GM12873 (cell line): ENCODE measurements at regions not wholly inside any gene's neighbourhood (a gene's known extent, or its start where the extent isn't known, plus 50 kb on each side); places are given as distances from the start of the nearest gene placed in this dataset.

ENCODE experiments used
- TF ChIP-seq, protein P1 (sequence below): IDR thresholded peaks from 2 replicates; pipeline ENCODE4 v1.5.1; 2012; ENCODE audit warnings: low read depth, mild to moderate bottlenecking, moderate library complexity, low read length, control low read depth; ENCODE audit not compliant: insufficient read depth; ENCODE audit errors: missing control alignments

DNA sequence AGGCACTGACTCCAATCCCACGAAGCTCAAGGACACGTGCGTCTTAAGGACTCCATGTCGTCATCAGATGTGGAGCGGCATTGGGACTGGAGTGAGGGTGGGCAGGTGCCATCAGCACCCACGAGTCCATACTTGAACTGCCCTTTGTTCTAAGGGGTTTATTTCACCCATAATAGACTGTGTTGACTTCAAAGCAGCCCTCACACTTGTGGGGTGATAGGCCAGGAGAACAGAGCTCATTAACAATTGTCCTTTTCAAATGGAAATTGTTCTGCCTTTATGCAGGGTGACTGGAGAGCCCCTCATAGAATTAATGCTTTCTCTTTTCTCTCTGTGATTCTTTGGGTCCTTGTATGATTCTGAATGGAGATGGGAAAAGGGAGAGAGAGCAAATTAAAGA is 376.9 kb upstream of the MGMT start:
- TF ChIP-seq, protein P1, sequence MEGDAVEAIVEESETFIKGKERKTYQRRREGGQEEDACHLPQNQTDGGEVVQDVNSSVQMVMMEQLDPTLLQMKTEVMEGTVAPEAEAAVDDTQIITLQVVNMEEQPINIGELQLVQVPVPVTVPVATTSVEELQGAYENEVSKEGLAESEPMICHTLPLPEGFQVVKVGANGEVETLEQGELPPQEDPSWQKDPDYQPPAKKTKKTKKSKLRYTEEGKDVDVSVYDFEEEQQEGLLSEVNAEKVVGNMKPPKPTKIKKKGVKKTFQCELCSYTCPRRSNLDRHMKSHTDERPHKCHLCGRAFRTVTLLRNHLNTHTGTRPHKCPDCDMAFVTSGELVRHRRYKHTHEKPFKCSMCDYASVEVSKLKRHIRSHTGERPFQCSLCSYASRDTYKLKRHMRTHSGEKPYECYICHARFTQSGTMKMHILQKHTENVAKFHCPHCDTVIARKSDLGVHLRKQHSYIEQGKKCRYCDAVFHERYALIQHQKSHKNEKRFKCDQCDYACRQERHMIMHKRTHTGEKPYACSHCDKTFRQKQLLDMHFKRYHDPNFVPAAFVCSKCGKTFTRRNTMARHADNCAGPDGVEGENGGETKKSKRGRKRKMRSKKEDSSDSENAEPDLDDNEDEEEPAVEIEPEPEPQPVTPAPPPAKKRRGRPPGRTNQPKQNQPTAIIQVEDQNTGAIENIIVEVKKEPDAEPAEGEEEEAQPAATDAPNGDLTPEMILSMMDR = no peak

DNA sequence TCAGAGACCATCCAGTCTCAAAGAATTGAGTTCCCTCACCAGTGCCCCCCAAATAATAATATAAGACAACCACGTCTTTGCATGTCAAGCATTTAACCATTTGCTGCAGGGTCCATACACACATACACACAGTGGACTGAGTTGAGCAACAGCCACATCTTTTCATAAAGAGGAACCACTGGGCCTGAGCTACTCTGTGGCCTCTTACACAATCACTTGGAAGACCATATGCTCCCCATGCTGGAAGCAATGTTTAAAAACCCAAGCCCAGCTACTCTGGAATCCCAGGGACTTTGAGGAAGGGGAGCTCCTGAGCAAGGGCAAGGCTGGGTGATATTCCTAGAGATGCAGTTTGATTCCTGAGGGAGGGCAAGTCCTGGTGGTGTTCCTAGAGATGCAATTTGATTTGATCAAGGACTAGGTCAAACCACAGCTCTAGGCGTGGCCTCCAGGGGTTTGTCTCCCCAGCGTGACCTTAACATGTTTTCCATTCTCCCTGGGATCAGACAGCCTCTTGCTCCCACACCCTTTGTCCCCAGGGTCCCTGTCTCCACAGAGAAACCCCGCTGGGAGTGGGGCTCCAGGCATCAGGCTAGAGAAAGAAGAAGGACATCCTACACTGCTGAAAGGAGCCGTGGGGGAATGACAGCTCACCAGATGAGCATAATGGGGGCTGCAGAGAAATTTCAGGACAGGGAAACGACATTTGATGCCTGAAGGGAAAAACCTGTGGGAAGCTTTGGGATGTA is 376.2 kb upstream of the MGMT start:
- TF ChIP-seq, protein P1 = no peak

DNA sequence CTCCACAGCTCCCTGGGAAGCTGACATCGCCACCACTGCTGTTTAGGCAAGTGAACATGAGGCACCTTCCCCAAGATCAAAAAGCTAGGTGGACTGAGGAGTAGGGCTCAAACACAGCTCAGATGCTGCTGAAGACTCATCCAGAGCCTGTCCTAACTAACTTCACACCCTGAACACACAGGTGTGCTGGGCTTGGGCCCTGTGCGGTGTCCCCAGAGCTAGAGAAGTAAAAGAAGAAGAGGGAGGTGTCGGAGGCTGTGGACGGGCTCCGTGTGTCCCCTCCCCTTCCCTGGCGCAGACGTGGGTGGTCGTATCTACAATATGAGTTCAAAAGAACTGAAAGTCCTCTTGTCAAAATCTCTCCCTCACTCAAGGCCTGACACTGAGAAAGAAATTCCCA is 373.4 kb upstream of the MGMT start:
- TF ChIP-seq, protein P1 = no peak

DNA sequence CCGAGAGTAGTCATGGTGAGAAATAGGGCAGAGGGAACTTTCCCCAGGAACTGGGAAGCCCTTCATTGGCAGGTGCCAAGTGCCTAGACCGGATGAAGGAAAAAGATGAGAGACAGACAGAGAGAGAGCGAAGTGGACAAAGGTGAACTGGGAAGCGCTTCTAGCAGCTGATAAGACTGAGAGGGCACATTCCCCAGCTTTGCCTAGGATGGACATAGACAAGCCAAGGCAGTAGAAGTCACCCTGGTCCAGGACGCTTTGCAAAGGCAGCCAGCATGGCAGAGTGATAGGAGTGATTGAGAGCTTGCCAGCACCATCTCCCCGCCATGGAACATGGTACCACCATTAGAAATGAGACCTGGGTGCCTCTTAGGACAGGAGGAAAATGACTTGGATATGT is 372.8 kb upstream of the MGMT start:
- TF ChIP-seq, protein P1 = no peak

DNA sequence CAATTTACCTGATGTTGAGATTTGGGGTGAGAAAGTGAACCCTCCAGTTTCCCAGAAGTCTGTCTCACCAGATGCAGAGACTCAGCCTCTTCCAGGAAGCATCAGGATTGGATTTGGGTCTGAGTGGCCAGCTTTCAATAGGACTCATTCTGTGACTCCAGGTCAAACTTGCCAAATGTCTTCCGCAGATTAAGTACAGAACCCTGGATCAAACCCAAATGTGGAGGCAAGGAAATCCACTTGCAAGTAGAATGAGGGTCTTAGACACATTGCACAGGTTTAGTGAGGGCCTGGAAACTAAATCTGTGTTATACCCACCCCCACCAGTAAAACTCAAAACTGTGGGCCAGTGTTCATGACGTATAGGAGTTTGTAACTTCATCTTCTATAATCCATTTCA is 372.2 kb upstream of the MGMT start:
- TF ChIP-seq, protein P1 = no peak

DNA sequence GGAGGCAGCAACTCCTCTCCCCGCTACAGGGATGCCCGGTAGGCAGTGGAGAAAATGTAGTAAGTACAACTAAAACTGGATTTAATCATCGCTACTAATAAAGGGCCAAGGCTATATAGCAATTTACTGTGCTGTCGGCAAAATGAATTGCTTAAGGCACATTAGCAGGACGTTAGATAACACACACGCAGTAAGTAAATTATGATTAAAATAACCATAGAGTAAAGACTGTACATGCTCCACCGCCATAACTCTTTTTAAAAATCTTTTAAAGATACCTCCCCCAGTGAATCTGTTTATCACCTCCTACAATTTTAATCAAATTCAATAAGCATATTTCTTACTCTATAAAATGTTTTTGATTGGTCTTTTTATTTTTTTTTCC is 371.4 kb upstream of the MGMT start:
- TF ChIP-seq, protein P1 = no peak

DNA sequence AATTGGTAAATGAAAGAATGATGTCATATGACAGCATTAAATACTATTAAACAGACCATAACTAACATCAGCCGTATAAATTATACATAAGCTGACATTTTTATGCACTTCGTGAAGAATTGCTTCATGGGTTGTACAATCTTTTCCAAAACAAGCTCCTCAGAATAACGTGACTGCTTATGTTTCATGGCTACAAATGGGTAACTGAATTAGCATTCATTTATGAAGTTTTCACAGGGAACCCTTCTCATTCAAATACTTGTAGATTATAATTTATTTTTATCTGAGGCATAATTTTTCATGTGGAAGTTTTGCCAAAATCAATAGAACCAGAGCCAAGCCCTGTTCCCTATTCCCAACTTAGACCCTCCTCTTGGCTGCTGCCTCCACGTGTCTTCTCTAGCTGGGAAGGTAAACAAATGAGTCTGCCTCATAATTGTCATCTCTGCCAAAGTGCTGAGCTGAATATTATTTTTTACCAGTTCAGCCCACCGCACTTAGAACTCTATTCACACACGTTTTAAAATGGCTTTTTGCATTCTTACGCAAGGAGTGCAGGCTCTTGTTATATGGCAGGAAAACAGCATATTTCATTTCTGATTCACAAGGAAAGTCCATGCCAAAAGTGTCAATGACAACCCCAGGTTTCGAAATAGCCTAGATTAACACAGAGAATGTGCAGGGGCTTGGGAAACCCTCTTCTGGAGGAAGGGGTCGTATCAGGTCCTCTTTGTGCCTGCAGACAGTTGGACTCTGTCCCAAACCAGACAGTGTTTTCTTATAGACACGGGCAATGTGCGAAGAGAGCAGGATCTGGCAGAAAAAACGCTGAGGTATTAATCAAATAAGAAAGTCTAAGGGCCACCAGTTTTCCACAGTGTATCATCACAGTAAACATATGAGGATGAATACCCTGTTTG is 370.7 kb upstream of the MGMT start:
- TF ChIP-seq, protein P1 = no peak
